ENCODE measurements at regions not wholly inside any gene's neighbourhood (a gene's known extent, or its start where the extent isn't known, plus 50 kb on each side); places are given as distances from the start of the nearest gene placed in this dataset.
A peak's percentile ranks its signal among the peaks of the same experiment; 100 is the strongest.
"Not testable (repeated sequence)": the region's sequence is repeated elsewhere in the genome, so short reads cannot be mapped to it uniquely, and the experiment has no call there.

- DNase-seq: not testable (repeated sequence)
These were observed 51.0 kb upstream of the UBE2Q2 start for GRCh38 chr15:75792236-75792635.

- no peak for DNase-seq
These were observed 51.9 kb upstream of the UBE2Q2 start for GRCh38 chr15:75791337-75791713.

GRCh38 chr15:75790631-75791336 is 52.5 kb upstream of the UBE2Q2 start:
- no peak for DNase-seq

- DNase-seq: no peak
These were observed 56.7 kb upstream of the UBE2Q2 start for GRCh38 chr15:75786575-75786947.

GRCh38 chr15:75785771-75786574 is 57.3 kb upstream of the UBE2Q2 start:
- DNase-seq: peak; percentile 54

- not testable (repeated sequence) for DNase-seq
These were observed 58.5 kb upstream of the UBE2Q2 start for GRCh38 chr15:75784511-75785480.

GRCh38 chr15:75783566-75783965 is 59.7 kb upstream of the UBE2Q2 start:
- not testable (repeated sequence) for DNase-seq

GRCh38 chr15:75782926-75783325 is 60.3 kb upstream of the UBE2Q2 start:
- DNase-seq: no peak

- not testable (repeated sequence) for DNase-seq
These were observed 62.3 kb upstream of the UBE2Q2 start for GRCh38 chr15:75780995-75781394.

- DNase-seq: no peak
These were observed 63.7 kb upstream of the UBE2Q2 start for GRCh38 chr15:75779504-75779903.

- not testable (repeated sequence) for DNase-seq
These were observed 64.4 kb upstream of the CSPG4 start for GRCh38 chr15:75776871-75777610.

- DNase-seq: no peak
These were observed 63.4 kb upstream of the CSPG4 start for GRCh38 chr15:75776065-75776423.

GRCh38 chr15:75775296-75776064 is 62.8 kb upstream of the CSPG4 start:
- DNase-seq: no peak

GRCh38 chr15:75773974-75774373 is 61.3 kb upstream of the CSPG4 start:
- not testable (repeated sequence) for DNase-seq

GRCh38 chr15:75771054-75771453 is 58.4 kb upstream of the CSPG4 start:
- DNase-seq: peak; percentile 57

GRCh38 chr15:75770131-75770530 is 57.5 kb upstream of the CSPG4 start:
- DNase-seq: no peak

- not testable (repeated sequence) for DNase-seq
These were observed 55.9 kb upstream of the CSPG4 start for GRCh38 chr15:75768526-75768925.

- DNase-seq: not testable (repeated sequence)
These were observed 53.1 kb upstream of the CSPG4 start for GRCh38 chr15:75765551-75766305.

GRCh38 chr15:75764845-75765550 is 52.4 kb upstream of the CSPG4 start:
- DNase-seq: not testable (repeated sequence)

Measured in right hindlimb (tissue), 1 donor.